Lower lobe of right lung (tissue), 2 donors: ENCODE measurements at regions not wholly inside any gene's neighbourhood (a gene's known extent, or its start where the extent isn't known, plus 50 kb on each side); places are given as distances from the start of the nearest gene placed in this dataset.
A peak's percentile ranks its signal among the peaks of the same experiment; 100 is the strongest.
"Not testable (repeated sequence)": the region's sequence is repeated elsewhere in the genome, so short reads cannot be mapped to it uniquely, and the experiment has no call there.

ENCODE experiments used
- ATAC-seq, 2 donors: fragments of 200-7000 bp; cut with Tn5 transposase; one replicate each; pipeline ENCODE4 v1.9.1; 2020 to 2022; ENCODE audit warnings: mild to moderate bottlenecking in 2 of 2, moderate library complexity in 2 of 2
- DNase-seq: peaks from one replicate; pipeline ENCODE4 v3.0.0-alpha.2; 2020
- H3K27ac ChIP-seq: fragments of 200-600 bp; one replicate; pipeline ENCODE4 v1.8.0; 2022
- H3K27me3 ChIP-seq: fragments of 200-600 bp; one replicate; pipeline ENCODE4 v1.8.0; 2022; ENCODE audit warnings: low read depth
- H3K36me3 ChIP-seq: fragments of 200-600 bp; one replicate; pipeline ENCODE4 v1.8.0; 2022; ENCODE audit warnings: mild to moderate bottlenecking
- H3K4me1 ChIP-seq: fragments of 200-600 bp; one replicate; pipeline ENCODE4 v1.8.0; 2022
- H3K4me3 ChIP-seq: fragments of 200-600 bp; one replicate; pipeline ENCODE4 v1.8.0; 2022; ENCODE audit warnings: mild to moderate bottlenecking
- H3K9me3 ChIP-seq: fragments of 200-600 bp; one replicate; pipeline ENCODE4 v1.8.0; 2022
- intact Hi-C: fragments of 100-400 bp; cut with DNase I; formaldehyde crosslinking; loops from one replicate; pipeline ENCODE4 v1.11.0; 2022
- TF ChIP-seq, protein P1 (sequence below): fragments of 200-600 bp; IDR thresholded peaks from one replicate; pipeline ENCODE4 v1.8.0; 2022; ENCODE audit warnings: antibody characterized with exemption, mild to moderate bottlenecking
- donor health status: DM: no; HTN: yes; CAD: no; lungs with severe emphysema.

DNA sequence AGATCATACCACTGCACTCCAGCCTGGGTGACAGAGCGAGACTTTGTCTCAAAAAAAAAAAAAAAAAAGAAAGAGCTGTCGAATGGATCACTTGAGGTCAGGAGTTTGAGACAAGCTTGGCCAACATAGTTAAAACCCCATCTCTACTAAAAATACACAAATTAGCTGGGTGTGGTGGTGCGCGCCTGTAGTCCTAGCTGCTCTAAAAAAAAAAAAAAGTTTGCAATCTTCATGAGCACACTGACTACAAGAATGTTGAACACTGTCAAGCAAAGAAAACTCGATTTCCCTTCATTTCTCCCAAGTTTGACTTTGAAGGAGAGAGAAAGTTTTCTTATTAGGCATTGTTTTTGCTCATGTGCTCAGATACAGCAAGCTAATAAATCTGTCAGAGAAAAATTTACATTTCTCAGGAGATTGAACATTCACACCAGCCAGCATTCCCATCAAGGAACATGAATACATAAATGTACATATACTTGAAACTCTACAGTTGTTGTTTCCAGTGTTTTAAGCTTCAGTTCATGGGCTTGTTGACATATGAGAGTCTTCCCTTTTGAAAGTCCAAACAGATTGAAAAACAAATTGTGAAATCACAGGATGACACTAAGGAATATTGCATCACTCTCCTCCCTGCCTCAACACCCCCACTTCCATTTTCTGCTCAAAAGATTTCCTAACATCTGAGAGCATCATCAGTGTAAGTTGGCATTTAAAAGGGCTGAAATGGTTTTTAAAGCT, 81.8 kb downstream of the ARRDC3 start:
- peaks cover 2% of the 10 kb centered on the region for H3K4me1 ChIP-seq
- no peaks in the 10 kb centered on the region for H3K9me3 ChIP-seq
- H3K27ac ChIP-seq = no peak overlapping the region
- H3K27me3 ChIP-seq = no peaks in the 10 kb centered on the region
- H3K4me3 ChIP-seq = no peak overlapping the region
- no peak for DNase-seq
- intact Hi-C loops = no loop called here
- peak in 1 of 2 donors; percentile 21 for ATAC-seq
- no peaks in the 10 kb centered on the region for H3K36me3 ChIP-seq
- TF ChIP-seq, protein P1, sequence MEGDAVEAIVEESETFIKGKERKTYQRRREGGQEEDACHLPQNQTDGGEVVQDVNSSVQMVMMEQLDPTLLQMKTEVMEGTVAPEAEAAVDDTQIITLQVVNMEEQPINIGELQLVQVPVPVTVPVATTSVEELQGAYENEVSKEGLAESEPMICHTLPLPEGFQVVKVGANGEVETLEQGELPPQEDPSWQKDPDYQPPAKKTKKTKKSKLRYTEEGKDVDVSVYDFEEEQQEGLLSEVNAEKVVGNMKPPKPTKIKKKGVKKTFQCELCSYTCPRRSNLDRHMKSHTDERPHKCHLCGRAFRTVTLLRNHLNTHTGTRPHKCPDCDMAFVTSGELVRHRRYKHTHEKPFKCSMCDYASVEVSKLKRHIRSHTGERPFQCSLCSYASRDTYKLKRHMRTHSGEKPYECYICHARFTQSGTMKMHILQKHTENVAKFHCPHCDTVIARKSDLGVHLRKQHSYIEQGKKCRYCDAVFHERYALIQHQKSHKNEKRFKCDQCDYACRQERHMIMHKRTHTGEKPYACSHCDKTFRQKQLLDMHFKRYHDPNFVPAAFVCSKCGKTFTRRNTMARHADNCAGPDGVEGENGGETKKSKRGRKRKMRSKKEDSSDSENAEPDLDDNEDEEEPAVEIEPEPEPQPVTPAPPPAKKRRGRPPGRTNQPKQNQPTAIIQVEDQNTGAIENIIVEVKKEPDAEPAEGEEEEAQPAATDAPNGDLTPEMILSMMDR = no peak

- ATAC-seq = no peak
- intact Hi-C loops = no loop called here
- no peak for DNase-seq
- Histone ChIP-seq H3K4me3 (no peak overlapping the region), H3K4me1 (no peaks in the 10 kb centered on the region), H3K27ac (no peak overlapping the region), H3K36me3 (no peaks in the 10 kb centered on the region), H3K9me3 (no peaks in the 10 kb centered on the region), H3K27me3 (no peaks in the 10 kb centered on the region)
- TF ChIP-seq, protein P1 = no peak
Observed at GRCh38 chr5:91297994-91298393, 85.1 kb downstream of the ARRDC3 start.

DNA sequence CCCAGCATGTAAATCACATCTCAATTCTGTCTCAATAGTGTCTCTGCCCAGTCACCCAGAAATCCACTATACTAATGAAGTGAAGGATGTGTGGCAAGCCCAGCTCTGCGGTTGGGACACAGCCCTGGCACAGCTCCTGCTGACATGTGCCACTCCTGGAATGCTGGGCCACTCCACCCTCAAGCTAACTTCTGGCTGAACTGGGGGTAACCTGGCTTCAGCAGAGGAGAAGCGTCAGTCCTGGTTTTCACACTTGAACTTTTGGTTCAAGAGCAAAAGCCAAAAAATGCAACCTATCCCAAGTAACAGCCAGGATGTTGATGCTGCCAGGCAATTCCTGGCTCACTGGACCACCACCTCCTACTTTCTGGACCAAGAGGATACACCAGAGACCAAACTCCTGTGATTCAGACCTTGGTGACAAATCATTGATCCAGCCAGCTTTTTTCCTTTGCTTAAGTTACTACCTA, 86.4 kb downstream of the ARRDC3 start:
- H3K36me3 ChIP-seq = no peaks in the 10 kb centered on the region
- H3K9me3 ChIP-seq = no peaks in the 10 kb centered on the region
- no peak overlapping the region for H3K4me3 ChIP-seq
- TF ChIP-seq, protein P1 = no peak
- H3K4me1 ChIP-seq = no peaks in the 10 kb centered on the region
- H3K27me3 ChIP-seq = no peaks in the 10 kb centered on the region
- peak overlapping the region; percentile 71 for H3K27ac ChIP-seq
- peak; percentile 85 for DNase-seq
- intact Hi-C loops = no loop called here
- ATAC-seq = peak; percentile 94 to 96

- H3K9me3 ChIP-seq, H3K36me3 ChIP-seq, H3K4me3 ChIP-seq, intact Hi-C loops, H3K27me3 ChIP-seq, H3K4me1 ChIP-seq, DNase-seq: not testable (repeated sequence)
- ATAC-seq = peak; percentile 53 to 64
- peak overlapping the region; percentile 71 for H3K27ac ChIP-seq
Observed at GRCh38 chr5:91296102-91296501, 87.0 kb downstream of the ARRDC3 start.

DNA sequence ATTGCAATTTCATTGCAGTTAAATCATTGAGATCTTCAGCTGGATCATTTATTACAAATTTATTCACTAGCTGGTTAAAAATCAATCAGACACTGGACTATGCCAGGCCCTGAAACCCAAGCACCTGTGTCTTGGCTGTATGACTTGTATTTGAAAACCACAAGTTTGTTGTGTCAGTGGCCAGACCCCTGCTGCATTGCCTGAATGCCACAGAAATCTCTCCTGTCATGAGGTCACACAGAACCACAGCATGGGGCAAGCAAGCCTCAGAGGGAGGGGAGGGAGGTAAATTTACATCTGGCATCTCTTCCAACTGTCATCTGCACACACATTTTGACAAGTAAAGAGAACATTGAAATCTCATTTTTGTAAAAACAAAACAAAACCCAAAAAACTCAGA, 90.0 kb downstream of the ARRDC3 start:
- TF ChIP-seq, protein P1 = no peak
- intact Hi-C loops = no loop called here
- Histone ChIP-seq H3K27ac (no peak overlapping the region), H3K27me3 (no peaks in the 10 kb centered on the region), H3K4me1 (no peaks in the 10 kb centered on the region), H3K9me3 (no peaks in the 10 kb centered on the region), H3K4me3 (no peak overlapping the region), H3K36me3 (no peaks in the 10 kb centered on the region)
- DNase-seq = no peak
- no peak for ATAC-seq

GRCh38 chr5:91291628-91292569, 91.2 kb downstream of the ARRDC3 start:
- DNase-seq = no peak
- H3K4me1 ChIP-seq = no peaks in the 10 kb centered on the region
- no peak overlapping the region for H3K27ac ChIP-seq
- no peak overlapping the region for H3K4me3 ChIP-seq
- intact Hi-C loops = no loop called here
- ATAC-seq = no peak
- no peaks in the 10 kb centered on the region for H3K36me3 ChIP-seq
- no peaks in the 10 kb centered on the region for H3K9me3 ChIP-seq
- H3K27me3 ChIP-seq = no peaks in the 10 kb centered on the region
- TF ChIP-seq, protein P1 = no peak
